K562 (cell line): ENCODE measurements at regions not wholly inside any gene's neighbourhood (a gene's known extent, or its start where the extent isn't known, plus 50 kb on each side); places are given as distances from the start of the nearest gene placed in this dataset.

Source experiments
- ATAC-seq: fragments of 200-7000 bp; cut with Tn5 transposase; 3 replicates; pipeline ENCODE4 v1.9.1; 2020; ENCODE audit warnings: moderate library complexity
- BruUV-seq: library from RNA; stranded (reverse); fragments of 400-500 nt; replicated peaks from 2 replicates; lab custom pipeline; 2021; lab: Mats Ljungman, UMichigan
- CTCF ChIA-PET: fragments of 300-600 bp; formaldehyde crosslinking; extraction: SDS; loops from one replicate; lab custom pipeline; 2021; ENCODE audit warnings: low intra/inter-chr PET ratio; lab: Yijun Ruan, JAX
- POLR2A ChIA-PET: fragments of 300-600, 350-650 bp; sonication (Branson Sonifier 250); formaldehyde crosslinking; extraction: SDS; loops from one replicate; lab custom pipeline; 2021; ENCODE audit warnings: antibody characterized with exemption, inconsistent platforms; lab: Yijun Ruan, JAX
- DNase-seq, 4 experiments: peaks; one replicate each; pipeline versions ENCODE4 v3.0.0 to v3.0.0-alpha.2; 2011 to 2018; ENCODE audit warnings: low spot score in 3 of 4, mixed read lengths in 3 of 4; ENCODE audit errors: extremely low read depth in 1 of 4
- FAIRE-seq: peaks from 2 replicates; lab custom pipeline; 2011; peaks lifted over from hg19 to GRCh38; lab: Jason Lieb, UNC
- H2AFZ ChIP-seq: 2 replicates; pipeline ENCODE4 v1.6.0; 2011; ENCODE audit warnings: low read depth, low read length, control low read depth, inconsistent platforms
- H3K27ac ChIP-seq: fragments of 200-600 bp; 3 replicates; pipeline ENCODE4 v1.8.0; 2011; ENCODE audit warnings: low read depth, mild to moderate bottlenecking, control low read depth, inconsistent platforms, low read length, moderate library complexity, mixed read lengths; ENCODE audit errors: extremely low read depth
- H3K27me3 ChIP-seq, 2 experiments: fragments of 300-600 bp in 1 of 2; 2 replicates in 1 of 2; 3 replicates in 1 of 2; pipeline versions ENCODE4 v1.6.0 to v1.8.0; 2011; ENCODE audit warnings: inconsistent platforms in 2 of 2, low read length in 2 of 2, mild to moderate bottlenecking in 1 of 2, mixed read lengths in 1 of 2, moderate library complexity in 1 of 2; ENCODE audit not compliant: control insufficient read depth in 2 of 2, insufficient read depth in 2 of 2
- H3K36me3 ChIP-seq: fragments of 300-600 bp; 3 replicates; pipeline ENCODE4 v1.8.0; 2011; ENCODE audit warnings: mild to moderate bottlenecking, low read length, inconsistent platforms; ENCODE audit not compliant: control insufficient read depth, insufficient read depth
- H3K4me1 ChIP-seq, 2 experiments: fragments of 200-600 bp in 1 of 2; replicated peaks in 1 of 2; 2 replicates in 1 of 2; 3 replicates in 1 of 2; pipeline versions ENCODE4 v1.5.1 to v1.8.0; 2011; ENCODE audit warnings: inconsistent platforms in 2 of 2, low read length in 2 of 2, mild to moderate bottlenecking in 1 of 2, mixed read lengths in 1 of 2, moderate library complexity in 1 of 2; ENCODE audit not compliant: control insufficient read depth in 2 of 2, insufficient read depth in 2 of 2
- H3K4me2 ChIP-seq: 2 replicates; pipeline ENCODE4 v1.6.1; 2011; ENCODE audit warnings: low read length, control low read depth, inconsistent platforms, mixed read lengths; ENCODE audit not compliant: insufficient read depth
- H3K4me3 ChIP-seq: fragments of 200-600 bp; sonication (generic), shearing (Covaris generic); 2 replicates; pipeline ENCODE4 v1.5.1; 2016; ENCODE audit warnings: control low read depth, inconsistent platforms
- H3K79me2 ChIP-seq: fragments of 200-600 bp; 3 replicates; pipeline ENCODE4 v1.8.0; 2011; ENCODE audit warnings: low read length, inconsistent platforms; ENCODE audit not compliant: control insufficient read depth, insufficient read depth
- H3K9ac ChIP-seq, 2 experiments: 2 replicates each; pipeline versions ENCODE4 v1.6.0 to v1.6.1; 2011; ENCODE audit warnings: low read depth in 2 of 2, low read length in 2 of 2, control low read depth in 1 of 2, inconsistent platforms in 1 of 2, mild to moderate bottlenecking in 1 of 2, mixed read lengths in 1 of 2; ENCODE audit not compliant: insufficient read depth in 1 of 2
- H3K9me1 ChIP-seq: one replicate; pipeline ENCODE4 v1.6.0; 2011; ENCODE audit warnings: inconsistent platforms, mild to moderate bottlenecking, low read length, moderate library complexity; ENCODE audit not compliant: control insufficient read depth, insufficient read depth
- H3K9me3 ChIP-seq: replicated peaks from 2 replicates; pipeline ENCODE4 v1.5.1; 2011; ENCODE audit warnings: low read depth, low read length, inconsistent platforms; ENCODE audit not compliant: control insufficient read depth, insufficient read depth
- H4K20me1 ChIP-seq: replicated peaks from 2 replicates; pipeline ENCODE4 v1.6.1; 2011; ENCODE audit warnings: low read length, inconsistent platforms, mixed read lengths; ENCODE audit not compliant: control insufficient read depth, insufficient read depth
- ATF7 ChIP-seq: fragments of 450-650 bp; IDR thresholded peaks from 2 replicates; pipeline ENCODE4 v1.7.1; 2014; ENCODE audit warnings: mild to moderate bottlenecking, moderate library complexity
- BRF1 ChIP-seq: IDR thresholded peaks from 3 replicates; pipeline ENCODE4 v1.6.1; 2011; ENCODE audit warnings: borderline replicate concordance, mild to moderate bottlenecking; ENCODE audit not compliant: insufficient read length; ENCODE audit errors: extremely low read depth
- CREBBP ChIP-seq: IDR thresholded peaks from one replicate; pipeline ENCODE4 v1.6.1; 2012; ENCODE audit warnings: low read depth, mild to moderate bottlenecking, control low read depth, inconsistent platforms, low read length
- PHB ChIP-seq: fragments of 250-450 bp; sonication (Bioruptor Pico); IDR thresholded peaks from 2 replicates; pipeline ENCODE4 v1.5.0; 2021
- RFX5 ChIP-seq: IDR thresholded peaks from 2 replicates; pipeline ENCODE4 v1.6.1; 2011; ENCODE audit warnings: low read depth, mild to moderate bottlenecking, improper control_type of control experiment, low read length
- RUNX1 ChIP-seq: sonication (generic); IDR thresholded peaks from 2 replicates; pipeline ENCODE4 v1.6.1; 2016; ENCODE audit warnings: antibody characterized with exemption, low read depth
- SMAD2 ChIP-seq: fragments of 150-350 bp; IDR thresholded peaks from 2 replicates; pipeline ENCODE4 v1.6.1; 2014; ENCODE audit warnings: low read depth, mild to moderate bottlenecking, low read length
- TAL1 ChIP-seq: fragments of 450-650 bp; IDR thresholded peaks from 2 replicates; pipeline ENCODE4 v1.6.1; 2016; ENCODE audit warnings: mild to moderate bottlenecking
- TARDBP ChIP-seq: fragments of 450-650 bp; IDR thresholded peaks from 2 replicates; pipeline ENCODE4 v1.6.1; 2016
- ZNF184 ChIP-seq: sonication (generic); formaldehyde crosslinking; IDR thresholded peaks from 2 replicates; pipeline ENCODE4 v1.5.0; 2020; ENCODE audit warnings: missing genetic modification reagents
- ZNF311 ChIP-seq: fragments of 250-450 bp; sonication (Bioruptor Pico); IDR thresholded peaks from 2 replicates; pipeline ENCODE4 v1.4.0; 2020; ENCODE audit warnings: mild to moderate bottlenecking, moderate library complexity
- ZNF586 ChIP-seq: fragments of 450-650 bp; formaldehyde crosslinking; conservative IDR thresholded peaks from 2 replicates; pipeline ENCODE4 v1.4.0; 2020; ENCODE audit warnings: mild to moderate bottlenecking, moderate library complexity
- WGBS: fragments of 100-300 bp; shearing (Covaris generic); methylation state at CpG from one replicate; pipeline ENCODE4 v1.1.6; 2016; ENCODE audit warnings: low coverage, mixed read lengths; ENCODE audit not compliant: insufficient coverage; ENCODE audit errors: missing lambda C conversion rate; 5-methylcytosine and 5-hydroxymethylcytosine counted together
- in situ Hi-C: fragments of 300-500 bp; cut with MboI; formaldehyde crosslinking; loops from 4 replicates; pipeline ENCODE4 v1.15.0; 2018; ENCODE audit warnings: inconsistent platforms, mixed read lengths
- intact Hi-C: fragments of 100-400 bp; cut with micrococcal nuclease; formaldehyde crosslinking; loops from 2 replicates; pipeline ENCODE4 v1.14.2; 2022
- TF ChIP-seq, protein P1 (sequence below): sonication (generic); formaldehyde crosslinking; IDR thresholded peaks from 2 replicates; pipeline ENCODE4 v1.8.1; 2023; ENCODE audit warnings: missing genetic modification reagents, mild to moderate bottlenecking, borderline replicate concordance

DNA sequence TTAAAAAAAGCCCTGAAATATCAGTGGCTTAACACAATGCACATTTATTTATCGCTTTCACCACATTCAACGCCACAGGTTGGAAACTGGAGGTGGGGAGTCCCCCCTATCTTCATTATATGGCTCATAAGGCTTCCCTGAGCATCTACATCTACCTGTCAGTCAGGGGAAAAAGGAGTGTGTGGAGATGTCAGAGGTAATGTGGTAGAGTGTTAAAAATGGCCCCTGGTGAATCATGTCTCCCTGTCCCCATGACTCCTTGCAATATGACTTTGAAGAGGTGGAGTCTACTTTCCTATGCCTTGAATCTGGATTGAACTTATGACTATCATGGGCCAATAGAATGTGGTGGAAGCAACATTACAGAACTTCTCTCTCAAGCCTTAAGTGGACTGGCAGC lies 65.5 kb upstream of the BTBD3 start:
- no peak overlapping the region for H2AFZ ChIP-seq
- intact Hi-C loops, result no loop called here
- H3K4me3 ChIP-seq, result no peak overlapping the region
- DNase-seq (no peak), FAIRE-seq (no peak), ATAC-seq (no peak)
- no peaks in the 10 kb centered on the region for H3K9me3 ChIP-seq
- TF ChIP-seq SMAD2 (no peak), ZNF184 (no peak), BRF1 (no peak), RFX5 (no peak), PHB (CRISPR knock-in tag) (no peak), TARDBP (no peak)
- H3K9me1 ChIP-seq, result no peaks in the 10 kb centered on the region
- ChIA-PET CTCF (no interaction called here), POLR2A (no interaction called here)
- WGBS, result 0% methylated on average over 2 of the region's 2 CpGs
- H3K79me2 ChIP-seq, result no peaks in the 10 kb centered on the region
- in situ Hi-C loops, result no loop called here
- no peak overlapping the region for H3K4me2 ChIP-seq
- H4K20me1 ChIP-seq, result no peaks in the 10 kb centered on the region
- H3K4me1 ChIP-seq, result no peaks in the 10 kb centered on the region
- no peaks in the 10 kb centered on the region for H3K27me3 ChIP-seq
- H3K36me3 ChIP-seq, result no peaks in the 10 kb centered on the region
- BruUV-seq, result no TSS peak
- no peak overlapping the region for H3K27ac ChIP-seq
- H3K9ac ChIP-seq, result no peak overlapping the region

GRCh38 chr20:11852811-11853210 lies 64.9 kb upstream of the BTBD3 start:
- ATAC-seq, result no peak
- Histone ChIP-seq H3K36me3 (no peaks in the 10 kb centered on the region), H3K9ac (no peak overlapping the region), H3K9me1 (no peaks in the 10 kb centered on the region), H2AFZ (no peak overlapping the region), H3K27me3 (no peaks in the 10 kb centered on the region), H3K27ac (no peak overlapping the region), H3K9me3 (no peaks in the 10 kb centered on the region), H3K79me2 (no peaks in the 10 kb centered on the region), H3K4me2 (no peak overlapping the region), H3K4me1 (no peaks in the 10 kb centered on the region), H4K20me1 (no peaks in the 10 kb centered on the region), H3K4me3 (no peak overlapping the region)
- ChIA-PET CTCF (no interaction called here), POLR2A (no interaction called here)
- 0% methylated on average over 1 of the region's 1 CpG for WGBS
- intact Hi-C loops (no loop called here), in situ Hi-C loops (no loop called here)
- BruUV-seq, result no TSS peak
- DNase-seq, result no peak
- FAIRE-seq, result no peak
- TF ChIP-seq RUNX1, result no peak
- TF ChIP-seq ATF7, result no peak
- no peak for TF ChIP-seq ZNF311 (CRISPR knock-in tag)
- TF ChIP-seq, protein P1, sequence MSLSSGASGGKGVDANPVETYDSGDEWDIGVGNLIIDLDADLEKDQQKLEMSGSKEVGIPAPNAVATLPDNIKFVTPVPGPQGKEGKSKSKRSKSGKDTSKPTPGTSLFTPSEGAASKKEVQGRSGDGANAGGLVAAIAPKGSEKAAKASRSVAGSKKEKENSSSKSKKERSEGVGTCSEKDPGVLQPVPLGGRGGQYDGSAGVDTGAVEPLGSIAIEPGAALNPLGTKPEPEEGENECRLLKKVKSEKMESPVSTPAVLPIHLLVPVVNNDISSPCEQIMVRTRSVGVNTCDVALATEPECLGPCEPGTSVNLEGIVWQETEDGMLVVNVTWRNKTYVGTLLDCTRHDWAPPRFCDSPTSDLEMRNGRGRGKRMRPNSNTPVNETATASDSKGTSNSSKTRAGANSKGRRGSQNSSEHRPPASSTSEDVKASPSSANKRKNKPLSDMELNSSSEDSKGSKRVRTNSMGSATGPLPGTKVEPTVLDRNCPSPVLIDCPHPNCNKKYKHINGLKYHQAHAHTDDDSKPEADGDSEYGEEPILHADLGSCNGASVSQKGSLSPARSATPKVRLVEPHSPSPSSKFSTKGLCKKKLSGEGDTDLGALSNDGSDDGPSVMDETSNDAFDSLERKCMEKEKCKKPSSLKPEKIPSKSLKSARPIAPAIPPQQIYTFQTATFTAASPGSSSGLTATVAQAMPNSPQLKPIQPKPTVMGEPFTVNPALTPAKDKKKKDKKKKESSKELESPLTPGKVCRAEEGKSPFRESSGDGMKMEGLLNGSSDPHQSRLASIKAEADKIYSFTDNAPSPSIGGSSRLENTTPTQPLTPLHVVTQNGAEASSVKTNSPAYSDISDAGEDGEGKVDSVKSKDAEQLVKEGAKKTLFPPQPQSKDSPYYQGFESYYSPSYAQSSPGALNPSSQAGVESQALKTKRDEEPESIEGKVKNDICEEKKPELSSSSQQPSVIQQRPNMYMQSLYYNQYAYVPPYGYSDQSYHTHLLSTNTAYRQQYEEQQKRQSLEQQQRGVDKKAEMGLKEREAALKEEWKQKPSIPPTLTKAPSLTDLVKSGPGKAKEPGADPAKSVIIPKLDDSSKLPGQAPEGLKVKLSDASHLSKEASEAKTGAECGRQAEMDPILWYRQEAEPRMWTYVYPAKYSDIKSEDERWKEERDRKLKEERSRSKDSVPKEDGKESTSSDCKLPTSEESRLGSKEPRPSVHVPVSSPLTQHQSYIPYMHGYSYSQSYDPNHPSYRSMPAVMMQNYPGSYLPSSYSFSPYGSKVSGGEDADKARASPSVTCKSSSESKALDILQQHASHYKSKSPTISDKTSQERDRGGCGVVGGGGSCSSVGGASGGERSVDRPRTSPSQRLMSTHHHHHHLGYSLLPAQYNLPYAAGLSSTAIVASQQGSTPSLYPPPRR (CRISPR knock-in tag), result no peak
- no peak for TF ChIP-seq CREBBP
- TF ChIP-seq ZNF586 (CRISPR knock-in tag), result no peak
- no peak for TF ChIP-seq TAL1
